Trophoblast cell (in vitro differentiated cells and primary cell): ENCODE measurements at regions not wholly inside any gene's neighbourhood (a gene's known extent, or its start where the extent isn't known, plus 50 kb on each side); places are given as distances from the start of the nearest gene placed in this dataset.
A peak's percentile ranks its signal among the peaks of the same experiment; 100 is the strongest.

Source experiments
- DNase-seq, 2 donors: peaks; one replicate each; pipeline ENCODE4 v3.0.0-alpha.2; 2016
- H2AFZ ChIP-seq: 2 replicates; pipeline ENCODE4 v1.6.1; 2013; ENCODE audit warnings: low read length, moderate library complexity, mild to moderate bottlenecking; ENCODE audit not compliant: insufficient read depth, poor library complexity
- H2AK5ac ChIP-seq: 2 replicates; pipeline ENCODE4 v1.6.1; 2013; ENCODE audit warnings: mild to moderate bottlenecking, low read length
- H2BK120ac ChIP-seq: 2 replicates; pipeline ENCODE4 v1.6.1; 2013; ENCODE audit warnings: low read length, mild to moderate bottlenecking, moderate library complexity; ENCODE audit not compliant: insufficient read depth, poor library complexity
- H2BK12ac ChIP-seq: 2 replicates; pipeline ENCODE4 v1.6.1; 2013; ENCODE audit warnings: mild to moderate bottlenecking, low read length, moderate library complexity
- H2BK5ac ChIP-seq: 2 replicates; pipeline ENCODE4 v1.6.1; 2013; ENCODE audit warnings: low read length, low read depth, moderate library complexity, mild to moderate bottlenecking; ENCODE audit not compliant: poor library complexity
- H3K14ac ChIP-seq: 2 replicates; pipeline ENCODE4 v1.6.1; 2013; ENCODE audit warnings: mild to moderate bottlenecking, low read length
- H3K18ac ChIP-seq: 2 replicates; pipeline ENCODE4 v1.6.1; 2013; ENCODE audit warnings: mild to moderate bottlenecking, low read length
- H3K23ac ChIP-seq: 2 replicates; pipeline ENCODE4 v1.6.1; 2013; ENCODE audit warnings: low read length
- H3K27ac ChIP-seq: 2 replicates; pipeline ENCODE4 v1.5.1; 2013; ENCODE audit warnings: low read depth, mild to moderate bottlenecking, inconsistent platforms, low read length, moderate library complexity
- H3K27me3 ChIP-seq: 2 replicates; pipeline ENCODE4 v1.6.1; 2013; ENCODE audit warnings: inconsistent platforms, mild to moderate bottlenecking, low read length, moderate library complexity; ENCODE audit not compliant: insufficient read depth
- H3K36me3 ChIP-seq, 2 experiments: 1 replicate in 1 of 2; 2 replicates in 1 of 2; pipeline ENCODE4 v1.6.1; 2013; ENCODE audit warnings: low read length in 2 of 2, mild to moderate bottlenecking in 2 of 2, moderate library complexity in 1 of 2; ENCODE audit not compliant: insufficient read depth in 2 of 2, control insufficient read depth in 1 of 2
- H3K4ac ChIP-seq: 2 replicates; pipeline ENCODE4 v1.6.1; 2013; ENCODE audit warnings: low read depth, mild to moderate bottlenecking, low read length, moderate library complexity
- H3K4me1 ChIP-seq, 2 experiments: 1 replicate in 1 of 2; 2 replicates in 1 of 2; pipeline ENCODE4 v1.6.1; 2013; ENCODE audit warnings: low read length in 2 of 2, mild to moderate bottlenecking in 2 of 2, moderate library complexity in 1 of 2; ENCODE audit not compliant: insufficient read depth in 2 of 2, control insufficient read depth in 1 of 2
- H3K4me2 ChIP-seq: 2 replicates; pipeline ENCODE4 v1.6.1; 2013; ENCODE audit warnings: inconsistent platforms, mild to moderate bottlenecking, low read length, moderate library complexity
- H3K4me3 ChIP-seq: 2 replicates; pipeline ENCODE4 v1.5.1; 2013; ENCODE audit warnings: mild to moderate bottlenecking, low read depth, low read length, inconsistent platforms
- H3K79me1 ChIP-seq: one replicate; pipeline ENCODE4 v1.6.1; 2013; ENCODE audit warnings: low read length
- H3K79me2 ChIP-seq: 2 replicates; pipeline ENCODE4 v1.6.1; 2013; ENCODE audit warnings: low read length, mild to moderate bottlenecking; ENCODE audit not compliant: control insufficient read depth, insufficient read depth, poor library complexity
- H3K9ac ChIP-seq: 2 replicates; pipeline ENCODE4 v1.6.1; 2013; ENCODE audit warnings: mild to moderate bottlenecking, low read length
- H3K9me3 ChIP-seq: 2 replicates; pipeline ENCODE4 v1.6.1; 2013; ENCODE audit warnings: low read depth, mild to moderate bottlenecking, control low read depth, inconsistent platforms, low read length; ENCODE audit not compliant: insufficient read depth
- H4K12ac ChIP-seq: 2 replicates; pipeline ENCODE4 v1.6.1; 2013; ENCODE audit warnings: low read depth, mild to moderate bottlenecking, low read length, moderate library complexity
- H4K8ac ChIP-seq: 2 replicates; pipeline ENCODE4 v1.6.1; 2013; ENCODE audit warnings: low read depth, mild to moderate bottlenecking, low read length, moderate library complexity
- H4K91ac ChIP-seq: one replicate; pipeline ENCODE4 v1.6.1; 2013; ENCODE audit warnings: low read depth, mild to moderate bottlenecking, low read length, moderate library complexity
- WGBS: extraction: QIAGEN DNeasy Blood & Tissue Kit; methylation state at CpG from one replicate; pipeline ENCODE4 v1.1.7; 2013; ENCODE audit warnings: missing lambda C conversion rate; ENCODE audit not compliant: insufficient read length, insufficient coverage; ENCODE audit errors: extremely low coverage; 5-methylcytosine and 5-hydroxymethylcytosine counted together

- H2BK12ac ChIP-seq: no peak overlapping the region
- no peak overlapping the region for H3K14ac ChIP-seq
- H3K4ac ChIP-seq: no peak overlapping the region
- no peaks in the 10 kb centered on the region for H3K79me2 ChIP-seq
- no peak overlapping the region for H3K18ac ChIP-seq
- WGBS: no CpG with 5 or more reads among the region's 2 CpGs
- H2AFZ ChIP-seq: no peak overlapping the region
- no peak overlapping the region for H3K4me2 ChIP-seq
- H3K9ac ChIP-seq: no peak overlapping the region
- H3K23ac ChIP-seq: no peak overlapping the region
- no peak overlapping the region for H4K12ac ChIP-seq
- H3K79me1 ChIP-seq: no peaks in the 10 kb centered on the region
- no peak overlapping the region for H2BK120ac ChIP-seq
- no peak overlapping the region for H3K27ac ChIP-seq
- H4K91ac ChIP-seq: no peak overlapping the region
- H3K36me3 ChIP-seq: no peaks in the 10 kb centered on the region
- H3K9me3 ChIP-seq: peaks cover 3% of the 10 kb centered on the region
- H3K27me3 ChIP-seq: no peaks in the 10 kb centered on the region
- no peak overlapping the region for H2BK5ac ChIP-seq
- no peak overlapping the region for H2AK5ac ChIP-seq
- H3K4me3 ChIP-seq: no peak overlapping the region
- no peaks in the 10 kb centered on the region for H3K4me1 ChIP-seq
- no peak overlapping the region for H4K8ac ChIP-seq
- DNase-seq: no peak
Observed at GRCh38 chr15:89024418-89024817, 63.8 kb upstream of the ABHD2 start.

- Histone ChIP-seq H3K79me1 (no peaks in the 10 kb centered on the region), H2BK5ac (no peak overlapping the region), H3K18ac (no peak overlapping the region), H3K4me1 (no peaks in the 10 kb centered on the region), H3K9me3 (peaks cover 3% of the 10 kb centered on the region), H4K8ac (no peak overlapping the region), H3K27me3 (no peaks in the 10 kb centered on the region), H2AFZ (no peak overlapping the region), H3K4ac (no peak overlapping the region), H2AK5ac (no peak overlapping the region), H3K14ac (no peak overlapping the region), H2BK12ac (no peak overlapping the region), H3K23ac (no peak overlapping the region), H3K4me2 (no peak overlapping the region), H3K79me2 (no peaks in the 10 kb centered on the region), H4K91ac (no peak overlapping the region), H3K36me3 (no peaks in the 10 kb centered on the region), H3K4me3 (no peak overlapping the region), H3K9ac (peak overlapping the region; percentile 58), H3K27ac (no peak overlapping the region), H4K12ac (no peak overlapping the region), H2BK120ac (no peak overlapping the region)
- no peak for DNase-seq
Observed at GRCh38 chr15:89026167-89026566, 62.1 kb upstream of the ABHD2 start.

GRCh38 chr15:89028036-89028435 lies 60.2 kb upstream of the ABHD2 start:
- Histone ChIP-seq H2BK120ac (no peak overlapping the region), H3K23ac (no peak overlapping the region), H2BK5ac (no peak overlapping the region), H2AK5ac (no peak overlapping the region), H3K27me3 (no peaks in the 10 kb centered on the region), H2BK12ac (no peak overlapping the region), H3K27ac (no peak overlapping the region), H3K18ac (no peak overlapping the region), H3K14ac (no peak overlapping the region), H3K4me2 (no peak overlapping the region), H3K9ac (no peak overlapping the region), H3K9me3 (peaks cover 3% of the 10 kb centered on the region), H3K79me1 (no peaks in the 10 kb centered on the region), H3K4ac (no peak overlapping the region), H3K4me3 (no peak overlapping the region), H3K4me1 (no peaks in the 10 kb centered on the region), H3K79me2 (no peaks in the 10 kb centered on the region), H4K91ac (no peak overlapping the region), H4K12ac (no peak overlapping the region), H2AFZ (no peak overlapping the region), H4K8ac (no peak overlapping the region), H3K36me3 (no peaks in the 10 kb centered on the region)
- no CpG with 5 or more reads among the region's 7 CpGs for WGBS
- DNase-seq: no peak

- no peak overlapping the region for H2BK5ac ChIP-seq
- no CpG with 5 or more reads among the region's 3 CpGs for WGBS
- no peak overlapping the region for H3K23ac ChIP-seq
- H3K9me3 ChIP-seq: peaks cover 3% of the 10 kb centered on the region
- no peak overlapping the region for H2AK5ac ChIP-seq
- no peak overlapping the region for H2AFZ ChIP-seq
- H3K4ac ChIP-seq: no peak overlapping the region
- H2BK120ac ChIP-seq: no peak overlapping the region
- no peak overlapping the region for H2BK12ac ChIP-seq
- H3K79me1 ChIP-seq: no peaks in the 10 kb centered on the region
- no peak overlapping the region for H3K18ac ChIP-seq
- H4K12ac ChIP-seq: no peak overlapping the region
- H3K9ac ChIP-seq: no peak overlapping the region
- DNase-seq: no peak
- H3K4me1 ChIP-seq: no peaks in the 10 kb centered on the region
- no peaks in the 10 kb centered on the region for H3K27me3 ChIP-seq
- no peak overlapping the region for H3K14ac ChIP-seq
- H4K8ac ChIP-seq: no peak overlapping the region
- no peaks in the 10 kb centered on the region for H3K79me2 ChIP-seq
- no peak overlapping the region for H3K27ac ChIP-seq
- H4K91ac ChIP-seq: no peak overlapping the region
- H3K36me3 ChIP-seq: no peaks in the 10 kb centered on the region
- no peak overlapping the region for H3K4me3 ChIP-seq
- H3K4me2 ChIP-seq: no peak overlapping the region
Observed at GRCh38 chr15:89030311-89030710, 57.9 kb upstream of the ABHD2 start.
